OCI-LY7 (cell line): ENCODE measurements at regions not wholly inside any gene's neighbourhood (a gene's known extent, or its start where the extent isn't known, plus 50 kb on each side); places are given as distances from the start of the nearest gene placed in this dataset.

Source experiments
- EZH2phosphoT487 ChIP-seq: fragments of 200-600 bp; sonication (generic); IDR thresholded peaks from 2 replicates; pipeline ENCODE4 v1.6.1; 2018; ENCODE audit warnings: low read depth, borderline replicate concordance, mild to moderate bottlenecking, mixed run types, antibody characterized with exemption, low read length, moderate library complexity, mixed read lengths
- TF ChIP-seq, protein P1 (sequence below): fragments of 200-600 bp; sonication (generic); conservative IDR thresholded peaks from 2 replicates; pipeline ENCODE4 v1.5.1; 2014; ENCODE audit warnings: mild to moderate bottlenecking, antibody characterized with exemption, low read length, moderate library complexity, mixed read lengths

DNA sequence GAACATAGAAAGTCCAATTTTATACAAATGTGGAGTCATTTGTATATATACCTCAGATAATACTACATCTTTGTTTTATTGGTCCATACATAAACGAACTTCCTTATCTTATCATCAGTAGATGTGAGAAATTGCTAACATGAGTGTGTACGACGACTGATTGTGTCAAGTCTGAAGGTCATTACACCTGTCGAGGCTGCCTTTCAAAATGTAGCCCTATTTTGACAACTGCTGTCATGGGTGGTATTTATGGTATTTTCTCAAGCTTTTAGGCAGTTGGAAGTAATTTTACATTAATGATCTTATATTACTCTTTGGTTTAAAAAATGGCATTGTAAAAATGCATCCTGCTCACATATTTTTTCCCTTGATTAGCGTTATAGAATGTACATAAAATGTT is 183.7 kb upstream of the DNAJC19 start:
- TF ChIP-seq, protein P1, sequence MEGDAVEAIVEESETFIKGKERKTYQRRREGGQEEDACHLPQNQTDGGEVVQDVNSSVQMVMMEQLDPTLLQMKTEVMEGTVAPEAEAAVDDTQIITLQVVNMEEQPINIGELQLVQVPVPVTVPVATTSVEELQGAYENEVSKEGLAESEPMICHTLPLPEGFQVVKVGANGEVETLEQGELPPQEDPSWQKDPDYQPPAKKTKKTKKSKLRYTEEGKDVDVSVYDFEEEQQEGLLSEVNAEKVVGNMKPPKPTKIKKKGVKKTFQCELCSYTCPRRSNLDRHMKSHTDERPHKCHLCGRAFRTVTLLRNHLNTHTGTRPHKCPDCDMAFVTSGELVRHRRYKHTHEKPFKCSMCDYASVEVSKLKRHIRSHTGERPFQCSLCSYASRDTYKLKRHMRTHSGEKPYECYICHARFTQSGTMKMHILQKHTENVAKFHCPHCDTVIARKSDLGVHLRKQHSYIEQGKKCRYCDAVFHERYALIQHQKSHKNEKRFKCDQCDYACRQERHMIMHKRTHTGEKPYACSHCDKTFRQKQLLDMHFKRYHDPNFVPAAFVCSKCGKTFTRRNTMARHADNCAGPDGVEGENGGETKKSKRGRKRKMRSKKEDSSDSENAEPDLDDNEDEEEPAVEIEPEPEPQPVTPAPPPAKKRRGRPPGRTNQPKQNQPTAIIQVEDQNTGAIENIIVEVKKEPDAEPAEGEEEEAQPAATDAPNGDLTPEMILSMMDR, result no peak
- TF ChIP-seq EZH2phosphoT487, result no peak
